ENCODE measurements at regions not wholly inside any gene's neighbourhood (a gene's known extent, or its start where the extent isn't known, plus 50 kb on each side); places are given as distances from the start of the nearest gene placed in this dataset.
"Not testable (repeated sequence)": the region's sequence is repeated elsewhere in the genome, so short reads cannot be mapped to it uniquely, and the experiment has no call there.

DNA sequence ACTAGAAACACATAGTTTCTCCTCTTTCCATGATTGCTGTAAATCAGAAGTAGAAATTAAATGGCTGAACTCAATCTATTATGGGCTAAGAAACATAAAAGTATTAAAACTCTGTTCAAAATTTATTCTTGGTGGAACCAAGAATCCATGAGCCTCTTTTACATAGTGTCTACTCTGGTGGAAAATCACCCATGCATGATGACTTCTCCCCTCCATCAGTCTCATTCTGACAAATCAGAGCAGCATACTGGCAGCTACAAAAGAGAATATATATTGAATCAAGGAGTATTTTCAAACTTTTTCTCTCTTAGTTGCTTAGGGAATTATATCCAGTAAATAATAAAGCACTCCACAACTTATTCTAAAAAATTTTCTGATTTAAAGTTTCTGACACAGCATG is 536.9 kb upstream of the CCDC54 start:
- DNase-seq = no peak
- no peaks in the 10 kb centered on the region for H3K4me1 ChIP-seq (ENCODE audit: control extremely low read depth in 1 of 4, control insufficient read depth in 4 of 4, insufficient read depth in 4 of 4, low read length in 3 of 4)
- no peak overlapping the region for H3K27ac ChIP-seq (ENCODE audit: insufficient read depth in 1 of 2, low read depth in 1 of 2, low read length in 2 of 2, poor library complexity in 1 of 2, severe bottlenecking in 2 of 2)
- no peaks in the 10 kb centered on the region for H3K9me3 ChIP-seq (ENCODE audit: control extremely low read depth in 1 of 5, control insufficient read depth in 4 of 5, insufficient read depth in 2 of 5, low read depth in 1 of 5, low read length in 4 of 5)
- H3K4me3 ChIP-seq (ENCODE audit: control insufficient read depth in 1 of 7, extremely low read depth in 1 of 7, insufficient read depth in 4 of 7, low read depth in 2 of 7, low read length in 6 of 7) = no peak overlapping the region
- CTCF ChIA-PET = no interaction called here
- H3K36me3 ChIP-seq (ENCODE audit: control insufficient read depth in 4 of 4, insufficient read depth in 4 of 4, low read length in 3 of 4) = no peaks in the 10 kb centered on the region
- H3K27me3 ChIP-seq (replicated peaks in 2 of 5; ENCODE audit: control insufficient read depth in 4 of 5, insufficient read depth in 5 of 5, low read length in 4 of 5) = no peaks in the 10 kb centered on the region
- POLR2A ChIA-PET = no interaction called here

- Histone ChIP-seq H3K4me1 (ENCODE audit: control extremely low read depth in 1 of 4, control insufficient read depth in 4 of 4, insufficient read depth in 4 of 4, low read length in 3 of 4) (no peaks in the 10 kb centered on the region), H3K27me3 (replicated peaks in 2 of 5; ENCODE audit: control insufficient read depth in 4 of 5, insufficient read depth in 5 of 5, low read length in 4 of 5) (no peaks in the 10 kb centered on the region), H3K27ac (ENCODE audit: insufficient read depth in 1 of 2, low read depth in 1 of 2, low read length in 2 of 2, poor library complexity in 1 of 2, severe bottlenecking in 2 of 2) (no peak overlapping the region), H3K4me3 (ENCODE audit: control insufficient read depth in 1 of 7, extremely low read depth in 1 of 7, insufficient read depth in 4 of 7, low read depth in 2 of 7, low read length in 6 of 7) (no peak overlapping the region), H3K9me3 (ENCODE audit: control extremely low read depth in 1 of 5, control insufficient read depth in 4 of 5, insufficient read depth in 2 of 5, low read depth in 1 of 5, low read length in 4 of 5) (no peaks in the 10 kb centered on the region), H3K36me3 (ENCODE audit: control insufficient read depth in 4 of 4, insufficient read depth in 4 of 4, low read length in 3 of 4) (no peaks in the 10 kb centered on the region)
- 90% methylated on average over 2 of the region's 2 CpGs for WGBS (ENCODE audit: insufficient coverage)
- no peak for DNase-seq
- CTCF ChIA-PET = no interaction called here
- POLR2A ChIA-PET = no interaction called here
These were observed 535.1 kb upstream of the CCDC54 start for GRCh38 chr3:106842151-106842550.

GRCh38 chr3:106844638-106845037 is 532.6 kb upstream of the CCDC54 start:
- CTCF ChIA-PET = no interaction called here

DNA sequence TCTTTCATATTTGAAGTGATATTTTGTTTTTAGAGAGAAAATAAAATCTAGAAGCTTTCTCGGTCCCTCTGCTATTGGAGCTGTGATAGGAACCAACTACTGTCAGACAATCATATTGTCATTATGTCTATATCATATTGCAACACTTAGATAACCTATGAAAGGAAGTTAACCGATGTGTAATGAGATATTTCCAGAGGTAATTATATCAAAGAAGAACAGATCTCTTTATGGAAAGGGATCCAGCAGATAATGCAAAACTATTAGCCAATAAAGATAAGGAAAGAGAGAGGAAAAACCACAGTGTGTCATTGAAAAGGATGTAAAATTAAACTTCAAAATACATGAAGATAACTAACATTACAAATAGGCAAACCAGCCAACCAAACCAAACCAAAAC is 529.1 kb upstream of the CCDC54 start:
- no peak overlapping the region for H3K27ac ChIP-seq (ENCODE audit: insufficient read depth in 1 of 2, low read depth in 1 of 2, low read length in 2 of 2, poor library complexity in 1 of 2, severe bottlenecking in 2 of 2)
- no peaks in the 10 kb centered on the region for H3K36me3 ChIP-seq (ENCODE audit: control insufficient read depth in 4 of 4, insufficient read depth in 4 of 4, low read length in 3 of 4)
- H3K9me3 ChIP-seq (ENCODE audit: control extremely low read depth in 1 of 5, control insufficient read depth in 4 of 5, insufficient read depth in 2 of 5, low read depth in 1 of 5, low read length in 4 of 5) = no peaks in the 10 kb centered on the region
- no peak for DNase-seq
- ChIA-PET CTCF (no interaction called here), POLR2A (interaction anchor here (0.7 kb wide), 1 partner anchor 16 kb away, joined by 3 read pairs; no protein-coding TSS in a partner anchor)
- no CpG with 5 or more reads among the region's 2 CpGs for WGBS (ENCODE audit: insufficient coverage)
- no peaks in the 10 kb centered on the region for H3K4me1 ChIP-seq (ENCODE audit: control extremely low read depth in 1 of 4, control insufficient read depth in 4 of 4, insufficient read depth in 4 of 4, low read length in 3 of 4)
- no peak overlapping the region for H3K4me3 ChIP-seq (ENCODE audit: control insufficient read depth in 1 of 7, extremely low read depth in 1 of 7, insufficient read depth in 4 of 7, low read depth in 2 of 7, low read length in 6 of 7)
- H3K27me3 ChIP-seq (replicated peaks in 2 of 5; ENCODE audit: control insufficient read depth in 4 of 5, insufficient read depth in 5 of 5, low read length in 4 of 5) = no peaks in the 10 kb centered on the region

More at GRCh38 chr3:106844638-106845037, 532.6 kb upstream of the CCDC54 start:
- DNase-seq = no peak
- POLR2A ChIA-PET = no interaction called here
- Histone ChIP-seq H3K9me3 (ENCODE audit: control extremely low read depth in 1 of 5, control insufficient read depth in 4 of 5, insufficient read depth in 2 of 5, low read depth in 1 of 5, low read length in 4 of 5) (no peaks in the 10 kb centered on the region), H3K4me1 (ENCODE audit: control extremely low read depth in 1 of 4, control insufficient read depth in 4 of 4, insufficient read depth in 4 of 4, low read length in 3 of 4) (no peaks in the 10 kb centered on the region), H3K36me3 (ENCODE audit: control insufficient read depth in 4 of 4, insufficient read depth in 4 of 4, low read length in 3 of 4) (no peaks in the 10 kb centered on the region), H3K27ac (ENCODE audit: insufficient read depth in 1 of 2, low read depth in 1 of 2, low read length in 2 of 2, poor library complexity in 1 of 2, severe bottlenecking in 2 of 2) (no peak overlapping the region), H3K27me3 (replicated peaks in 2 of 5; ENCODE audit: control insufficient read depth in 4 of 5, insufficient read depth in 5 of 5, low read length in 4 of 5) (no peaks in the 10 kb centered on the region), H3K4me3 (ENCODE audit: control insufficient read depth in 1 of 7, extremely low read depth in 1 of 7, insufficient read depth in 4 of 7, low read depth in 2 of 7, low read length in 6 of 7) (no peak overlapping the region)

DNA sequence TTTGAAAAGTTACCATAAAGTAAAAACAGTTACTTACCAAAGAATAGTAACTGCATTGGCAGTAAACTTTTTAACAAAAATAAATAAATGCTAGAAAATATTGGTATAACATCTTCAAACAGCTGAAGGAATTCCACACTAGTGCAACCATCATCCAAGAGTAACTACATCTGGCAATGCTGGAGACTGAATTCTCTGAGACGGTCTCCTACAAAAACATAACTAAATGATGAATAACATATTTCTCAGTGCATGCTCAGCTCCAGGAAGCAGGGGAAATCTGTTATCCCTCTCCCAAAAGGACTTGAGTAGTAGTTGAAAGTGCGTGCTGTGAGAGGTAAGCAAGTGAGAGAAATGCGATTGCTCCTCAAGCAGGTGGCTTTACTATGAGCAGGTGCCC is 526.8 kb upstream of the CCDC54 start:
- Histone ChIP-seq H3K4me1 (ENCODE audit: control extremely low read depth in 1 of 4, control insufficient read depth in 4 of 4, insufficient read depth in 4 of 4, low read length in 3 of 4) (no peaks in the 10 kb centered on the region), H3K9me3 (ENCODE audit: control extremely low read depth in 1 of 5, control insufficient read depth in 4 of 5, insufficient read depth in 2 of 5, low read depth in 1 of 5, low read length in 4 of 5) (no peaks in the 10 kb centered on the region), H3K27me3 (replicated peaks in 2 of 5; ENCODE audit: control insufficient read depth in 4 of 5, insufficient read depth in 5 of 5, low read length in 4 of 5) (no peaks in the 10 kb centered on the region), H3K36me3 (ENCODE audit: control insufficient read depth in 4 of 4, insufficient read depth in 4 of 4, low read length in 3 of 4) (no peaks in the 10 kb centered on the region), H3K4me3 (ENCODE audit: control insufficient read depth in 1 of 7, extremely low read depth in 1 of 7, insufficient read depth in 4 of 7, low read depth in 2 of 7, low read length in 6 of 7) (no peak overlapping the region), H3K27ac (ENCODE audit: insufficient read depth in 1 of 2, low read depth in 1 of 2, low read length in 2 of 2, poor library complexity in 1 of 2, severe bottlenecking in 2 of 2) (no peak overlapping the region)
- WGBS (ENCODE audit: insufficient coverage) = 83% methylated on average over 1 of the region's 3 CpGs
- ChIA-PET CTCF (no interaction called here), POLR2A (no interaction called here)
- DNase-seq = no peak

GRCh38 chr3:106858321-106858720 is 518.9 kb upstream of the CCDC54 start:
- H3K27ac ChIP-seq (ENCODE audit: insufficient read depth in 1 of 2, low read depth in 1 of 2, low read length in 2 of 2, poor library complexity in 1 of 2, severe bottlenecking in 2 of 2); POLR2A ChIA-PET; CTCF ChIA-PET; H3K4me3 ChIP-seq (ENCODE audit: control insufficient read depth in 1 of 7, extremely low read depth in 1 of 7, insufficient read depth in 4 of 7, low read depth in 2 of 7, low read length in 6 of 7); H3K4me1 ChIP-seq (ENCODE audit: control extremely low read depth in 1 of 4, control insufficient read depth in 4 of 4, insufficient read depth in 4 of 4, low read length in 3 of 4); H3K27me3 ChIP-seq (replicated peaks in 2 of 5; ENCODE audit: control insufficient read depth in 4 of 5, insufficient read depth in 5 of 5, low read length in 4 of 5); DNase-seq; H3K36me3 ChIP-seq (ENCODE audit: control insufficient read depth in 4 of 4, insufficient read depth in 4 of 4, low read length in 3 of 4); H3K9me3 ChIP-seq (ENCODE audit: control extremely low read depth in 1 of 5, control insufficient read depth in 4 of 5, insufficient read depth in 2 of 5, low read depth in 1 of 5, low read length in 4 of 5): not testable (repeated sequence)
- no CpG with 5 or more reads among the region's 3 CpGs for WGBS (ENCODE audit: insufficient coverage)

- ChIA-PET POLR2A (no interaction called here), CTCF (no interaction called here)
- H3K4me1 ChIP-seq (ENCODE audit: control extremely low read depth in 1 of 4, control insufficient read depth in 4 of 4, insufficient read depth in 4 of 4, low read length in 3 of 4) = no peaks in the 10 kb centered on the region
- no peak overlapping the region for H3K27ac ChIP-seq (ENCODE audit: insufficient read depth in 1 of 2, low read depth in 1 of 2, low read length in 2 of 2, poor library complexity in 1 of 2, severe bottlenecking in 2 of 2)
- DNase-seq = no peak
- no peaks in the 10 kb centered on the region for H3K27me3 ChIP-seq (replicated peaks in 2 of 5; ENCODE audit: control insufficient read depth in 4 of 5, insufficient read depth in 5 of 5, low read length in 4 of 5)
- H3K36me3 ChIP-seq (ENCODE audit: control insufficient read depth in 4 of 4, insufficient read depth in 4 of 4, low read length in 3 of 4) = no peaks in the 10 kb centered on the region
- H3K4me3 ChIP-seq (ENCODE audit: control insufficient read depth in 1 of 7, extremely low read depth in 1 of 7, insufficient read depth in 4 of 7, low read depth in 2 of 7, low read length in 6 of 7) = no peak overlapping the region
- peaks cover 0 to 2% (median 0%) of the 10 kb centered on the region in 5 experiments for H3K9me3 ChIP-seq (ENCODE audit: control extremely low read depth in 1 of 5, control insufficient read depth in 4 of 5, insufficient read depth in 2 of 5, low read depth in 1 of 5, low read length in 4 of 5)
These were observed 517.1 kb upstream of the CCDC54 start for GRCh38 chr3:106860182-106860581.

DNA sequence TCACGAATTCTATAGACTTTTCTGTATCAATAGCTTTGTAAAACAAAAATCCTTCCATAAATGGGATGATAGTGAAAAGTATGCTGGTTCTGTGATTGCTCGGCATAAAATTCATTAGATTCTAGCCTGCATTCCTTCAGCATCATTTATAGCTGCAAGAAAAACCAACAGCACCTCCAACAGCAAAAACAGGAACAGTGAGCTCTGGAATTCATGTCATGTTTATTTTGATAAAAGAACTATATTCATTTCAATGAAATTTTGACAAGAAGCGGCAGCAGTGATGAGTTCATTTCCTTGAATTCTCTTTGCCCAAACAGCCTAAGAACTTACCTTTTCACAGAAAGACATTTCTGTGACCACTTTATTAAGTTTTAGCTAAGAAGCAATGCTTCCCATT is 515.2 kb upstream of the CCDC54 start:
- Histone ChIP-seq H3K4me1 (ENCODE audit: control extremely low read depth in 1 of 4, control insufficient read depth in 4 of 4, insufficient read depth in 4 of 4, low read length in 3 of 4) (no peaks in the 10 kb centered on the region), H3K27me3 (replicated peaks in 2 of 5; ENCODE audit: control insufficient read depth in 4 of 5, insufficient read depth in 5 of 5, low read length in 4 of 5) (no peaks in the 10 kb centered on the region), H3K4me3 (ENCODE audit: control insufficient read depth in 1 of 7, extremely low read depth in 1 of 7, insufficient read depth in 4 of 7, low read depth in 2 of 7, low read length in 6 of 7) (no peak overlapping the region), H3K36me3 (ENCODE audit: control insufficient read depth in 4 of 4, insufficient read depth in 4 of 4, low read length in 3 of 4) (no peaks in the 10 kb centered on the region), H3K27ac (ENCODE audit: insufficient read depth in 1 of 2, low read depth in 1 of 2, low read length in 2 of 2, poor library complexity in 1 of 2, severe bottlenecking in 2 of 2) (no peak overlapping the region), H3K9me3 (ENCODE audit: control extremely low read depth in 1 of 5, control insufficient read depth in 4 of 5, insufficient read depth in 2 of 5, low read depth in 1 of 5, low read length in 4 of 5) (no peaks in the 10 kb centered on the region)
- no peak for DNase-seq
- ChIA-PET POLR2A (no interaction called here), CTCF (no interaction called here)
- 100% methylated on average over 1 of the region's 3 CpGs for WGBS (ENCODE audit: insufficient coverage)

Measured in common myeloid progenitor, CD34-positive (primary cell).